ENCODE measurements at regions not wholly inside any gene's neighbourhood (a gene's known extent, or its start where the extent isn't known, plus 50 kb on each side); places are given as distances from the start of the nearest gene placed in this dataset.

- H3K27ac Mint-ChIP-seq (ENCODE audit: low read depth, unreplicated experiment) = no peak overlapping the region
- peaks cover 57% of the 10 kb centered on the region for H3K9me3 Mint-ChIP-seq (ENCODE audit: unreplicated experiment)
- intact Hi-C loops (cut with micrococcal nuclease) = no loop called here
- no peak for TF ChIP-seq CTCF (IDR thresholded peaks at IDR 0.05; ENCODE audit: unreplicated experiment)
- BruUV-seq (replicated peaks) = no TSS peak
- no peaks in the 10 kb centered on the region for H3K4me1 Mint-ChIP-seq (ENCODE audit: insufficient read depth, unreplicated experiment)
- no peaks in the 10 kb centered on the region for H3K27me3 Mint-ChIP-seq (ENCODE audit: insufficient read depth, unreplicated experiment)
- no peaks in the 10 kb centered on the region for H3K36me3 Mint-ChIP-seq (ENCODE audit: insufficient read depth, unreplicated experiment)
- no peak for DNase-seq (ENCODE audit: unreplicated experiment)
- no peak overlapping the region for H3K4me3 Mint-ChIP-seq (ENCODE audit: unreplicated experiment)
- POLR2A ChIA-PET = no interaction called here
- CTCF ChIA-PET = no interaction called here
Measured at GRCh38 chr19:31002518-31003244, 346.6 kb downstream of the TSHZ3 start.

- no peak for DNase-seq (ENCODE audit: unreplicated experiment)
- BruUV-seq (replicated peaks) = no TSS peak
- H3K27ac Mint-ChIP-seq (ENCODE audit: low read depth, unreplicated experiment) = no peak overlapping the region
- no peak overlapping the region for H3K4me3 Mint-ChIP-seq (ENCODE audit: unreplicated experiment)
- intact Hi-C loops (cut with micrococcal nuclease) = no loop called here
- no peaks in the 10 kb centered on the region for H3K36me3 Mint-ChIP-seq (ENCODE audit: insufficient read depth, unreplicated experiment)
- no peaks in the 10 kb centered on the region for H3K27me3 Mint-ChIP-seq (ENCODE audit: insufficient read depth, unreplicated experiment)
- CTCF ChIA-PET = no interaction called here
- H3K4me1 Mint-ChIP-seq (ENCODE audit: insufficient read depth, unreplicated experiment) = no peaks in the 10 kb centered on the region
- peaks cover 53% of the 10 kb centered on the region for H3K9me3 Mint-ChIP-seq (ENCODE audit: unreplicated experiment)
- POLR2A ChIA-PET = no interaction called here
- TF ChIP-seq CTCF (IDR thresholded peaks at IDR 0.05; ENCODE audit: unreplicated experiment) = no peak
Measured at GRCh38 chr19:31001991-31002390, 347.2 kb downstream of the TSHZ3 start.

- DNase-seq (ENCODE audit: unreplicated experiment) = no peak
- POLR2A ChIA-PET = no interaction called here
- no peak for TF ChIP-seq CTCF (IDR thresholded peaks at IDR 0.05; ENCODE audit: unreplicated experiment)
- H3K9me3 Mint-ChIP-seq (ENCODE audit: unreplicated experiment) = peaks cover 42% of the 10 kb centered on the region
- BruUV-seq (replicated peaks) = no TSS peak
- intact Hi-C loops (cut with micrococcal nuclease) = no loop called here
- H3K4me3 Mint-ChIP-seq (ENCODE audit: unreplicated experiment) = no peak overlapping the region
- no peaks in the 10 kb centered on the region for H3K27me3 Mint-ChIP-seq (ENCODE audit: insufficient read depth, unreplicated experiment)
- H3K27ac Mint-ChIP-seq (ENCODE audit: low read depth, unreplicated experiment) = no peak overlapping the region
- no peaks in the 10 kb centered on the region for H3K36me3 Mint-ChIP-seq (ENCODE audit: insufficient read depth, unreplicated experiment)
- no peaks in the 10 kb centered on the region for H3K4me1 Mint-ChIP-seq (ENCODE audit: insufficient read depth, unreplicated experiment)
- CTCF ChIA-PET = no interaction called here
Measured at GRCh38 chr19:31000913-31001312, 348.3 kb downstream of the TSHZ3 start.

- no peak overlapping the region for H3K27ac Mint-ChIP-seq (ENCODE audit: low read depth, unreplicated experiment)
- no TSS peak for BruUV-seq (replicated peaks)
- ChIA-PET CTCF (no interaction called here), POLR2A (no interaction called here)
- DNase-seq (ENCODE audit: unreplicated experiment) = no peak
- peaks cover 34% of the 10 kb centered on the region for H3K9me3 Mint-ChIP-seq (ENCODE audit: unreplicated experiment)
- no peaks in the 10 kb centered on the region for H3K4me1 Mint-ChIP-seq (ENCODE audit: insufficient read depth, unreplicated experiment)
- intact Hi-C loops (cut with micrococcal nuclease) = no loop called here
- no peak for TF ChIP-seq CTCF (IDR thresholded peaks at IDR 0.05; ENCODE audit: unreplicated experiment)
- no peaks in the 10 kb centered on the region for H3K27me3 Mint-ChIP-seq (ENCODE audit: insufficient read depth, unreplicated experiment)
- H3K36me3 Mint-ChIP-seq (ENCODE audit: insufficient read depth, unreplicated experiment) = no peaks in the 10 kb centered on the region
- H3K4me3 Mint-ChIP-seq (ENCODE audit: unreplicated experiment) = no peak overlapping the region
Measured at GRCh38 chr19:30999726-31000125, 349.5 kb downstream of the TSHZ3 start.
